Ammon's horn (tissue), 1 donor: ENCODE measurements at regions not wholly inside any gene's neighbourhood (a gene's known extent, or its start where the extent isn't known, plus 50 kb on each side); places are given as distances from the start of the nearest gene placed in this dataset.

Experiments used
- DNase-seq: peaks from one replicate; pipeline ENCODE4 v3.0.0-alpha.2; 2016; ENCODE audit warnings: low spot score

- DNase-seq, result peak; percentile 30
These were observed 78.5 kb downstream of the RPLP1 start for GRCh38 chr15:69530991-69531664.

DNA sequence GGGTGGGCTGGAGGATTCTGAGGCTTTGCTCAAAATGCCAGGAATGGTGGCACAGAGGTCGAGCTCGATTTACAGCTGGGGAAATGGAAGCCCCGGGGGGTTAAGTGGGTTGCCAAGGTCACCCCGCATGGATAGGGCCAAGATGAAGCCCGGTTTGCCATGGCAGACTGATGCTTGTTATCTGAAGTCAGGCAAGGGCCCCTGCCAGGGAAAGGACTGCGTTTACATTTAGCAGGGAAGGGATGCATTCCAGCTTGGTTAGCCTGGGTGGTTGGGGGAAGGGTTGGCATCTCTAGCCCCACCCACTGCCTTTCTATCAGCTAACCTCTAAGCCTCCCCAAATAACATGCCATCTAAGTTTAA is 79.0 kb downstream of the RPLP1 start:
- DNase-seq, result no peak

DNA sequence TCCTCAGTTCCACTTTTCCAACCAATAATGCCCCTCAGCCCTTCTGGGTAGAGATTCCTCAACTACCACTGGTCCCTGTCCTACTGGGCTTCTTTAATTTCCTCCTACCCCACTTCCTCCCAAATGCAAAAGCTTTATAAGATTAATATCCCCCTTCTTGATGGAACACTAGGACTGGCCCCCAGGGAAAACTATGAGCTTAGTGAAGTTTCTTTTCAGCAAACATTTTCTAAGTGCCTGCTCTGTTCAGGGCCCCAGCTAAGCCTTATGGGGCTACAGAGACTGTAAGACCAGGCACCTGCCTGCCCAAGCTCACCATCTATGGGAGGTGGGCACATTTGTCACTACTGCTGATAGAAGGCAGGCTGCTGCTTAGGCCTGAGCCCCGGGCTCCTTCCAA is 79.4 kb downstream of the RPLP1 start:
- no peak for DNase-seq

DNA sequence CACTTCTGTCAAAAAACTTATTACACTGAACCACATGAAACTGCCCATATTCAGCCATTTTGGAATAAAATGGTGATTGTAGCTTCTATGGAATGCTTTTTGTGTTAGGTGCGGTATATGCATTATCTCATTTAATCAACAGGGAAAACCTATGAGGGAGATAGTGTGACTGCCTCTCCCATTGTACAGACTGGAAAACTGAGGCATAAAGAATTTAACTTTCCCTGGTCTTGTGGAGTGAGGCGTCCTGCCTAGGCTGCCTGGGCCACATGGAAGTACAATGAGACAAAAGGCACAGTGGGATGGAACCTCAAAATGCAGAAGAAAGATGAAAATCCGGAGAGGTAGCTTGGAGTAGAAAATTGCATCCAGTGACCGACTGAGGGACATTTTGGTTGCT is 80.2 kb downstream of the RPLP1 start:
- DNase-seq, result no peak

- DNase-seq, result no peak
These were observed 80.9 kb downstream of the RPLP1 start for GRCh38 chr15:69533522-69533921.

DNA sequence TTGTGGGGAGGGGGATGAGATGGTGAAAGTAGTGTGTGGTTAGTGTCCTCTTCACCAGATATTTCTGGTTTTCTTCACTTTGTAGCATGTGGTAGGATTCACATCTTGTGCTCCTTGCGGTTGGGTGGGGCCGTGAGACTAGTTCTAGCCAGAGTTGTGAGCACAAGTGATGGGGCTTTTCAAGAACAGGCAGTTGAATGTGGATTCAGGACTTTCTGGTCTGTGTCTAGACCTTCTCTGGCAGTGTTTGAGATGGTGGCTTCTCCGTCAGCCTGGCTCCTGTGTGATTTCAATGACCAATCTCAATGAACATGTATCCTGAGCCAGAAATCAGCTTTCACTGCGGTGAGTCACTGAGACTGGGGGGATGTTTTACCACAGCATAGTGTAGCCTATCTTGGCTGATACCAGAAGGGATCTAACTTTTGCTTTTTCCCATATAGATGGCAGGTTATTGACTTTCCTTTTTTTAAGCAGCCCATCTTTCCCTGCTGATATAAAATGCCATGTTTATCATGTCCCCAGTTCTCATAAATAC is 82.6 kb downstream of the RPLP1 start:
- DNase-seq, result no peak

GRCh38 chr15:69535998-69536397 is 83.4 kb downstream of the RPLP1 start:
- DNase-seq, result no peak

DNA sequence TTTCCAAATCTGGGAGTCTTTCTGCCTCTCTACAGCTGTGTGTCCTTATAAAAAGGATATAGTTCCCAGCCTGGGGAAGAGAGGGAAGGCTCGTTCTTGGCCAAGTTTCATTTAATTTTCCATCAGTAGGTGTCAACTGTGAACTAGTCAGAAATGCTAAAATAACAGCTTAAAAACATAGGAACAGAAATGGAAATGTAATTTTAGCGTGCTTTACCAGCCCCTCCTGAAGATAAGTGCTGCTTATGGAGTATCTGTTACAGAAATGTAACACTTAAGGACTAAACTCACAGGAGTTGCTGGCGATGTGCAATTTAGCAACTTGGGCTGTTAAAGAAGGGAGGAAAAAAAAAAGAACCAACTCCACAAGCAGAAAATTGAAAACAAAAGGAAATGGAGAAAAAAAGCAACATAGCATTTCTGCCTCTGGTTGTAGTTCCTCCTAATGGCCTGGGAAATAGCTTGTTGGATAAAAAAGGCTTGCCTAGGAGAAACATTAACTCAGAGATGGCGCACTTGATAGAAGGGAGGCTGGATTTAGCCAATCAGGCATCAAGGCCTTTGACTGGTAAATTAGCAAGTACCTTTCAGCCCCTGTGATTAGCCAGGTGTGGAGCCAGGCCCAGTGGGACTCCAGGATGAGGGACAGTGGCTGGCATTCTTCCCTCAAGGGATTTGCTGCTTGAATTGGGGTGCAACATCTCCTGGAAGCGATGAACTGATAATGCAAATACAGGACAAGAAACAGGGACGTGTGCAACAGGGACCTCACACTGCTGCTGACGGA is 84.3 kb downstream of the RPLP1 start:
- DNase-seq, result no peak

- DNase-seq, result no peak
These were observed 85.3 kb downstream of the RPLP1 start for GRCh38 chr15:69537901-69538300.

DNA sequence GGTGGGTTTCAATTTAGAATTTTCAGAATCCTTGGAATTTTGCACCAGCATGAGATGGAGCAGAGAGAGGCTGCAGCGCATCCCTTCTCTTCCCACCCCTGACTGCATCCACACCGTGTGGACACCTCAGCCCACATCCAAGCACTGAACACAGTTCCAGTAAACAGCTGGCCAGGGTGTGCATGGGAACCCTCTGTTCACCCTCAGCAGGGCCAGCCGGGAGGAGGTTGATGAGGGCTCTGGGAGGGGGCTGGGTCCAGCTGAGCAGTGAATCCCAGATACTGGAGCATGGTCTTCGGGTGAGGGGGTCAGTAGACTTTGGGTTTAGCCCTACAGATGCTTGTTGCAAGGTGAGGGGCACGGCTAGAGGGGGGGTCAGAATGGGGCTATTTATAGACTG is 85.8 kb downstream of the RPLP1 start:
- no peak for DNase-seq

- no peak for DNase-seq
These were observed 86.7 kb downstream of the RPLP1 start for GRCh38 chr15:69539345-69539744.

GRCh38 chr15:69540622-69541021 is 88.0 kb downstream of the RPLP1 start:
- peak; percentile 58 for DNase-seq

DNA sequence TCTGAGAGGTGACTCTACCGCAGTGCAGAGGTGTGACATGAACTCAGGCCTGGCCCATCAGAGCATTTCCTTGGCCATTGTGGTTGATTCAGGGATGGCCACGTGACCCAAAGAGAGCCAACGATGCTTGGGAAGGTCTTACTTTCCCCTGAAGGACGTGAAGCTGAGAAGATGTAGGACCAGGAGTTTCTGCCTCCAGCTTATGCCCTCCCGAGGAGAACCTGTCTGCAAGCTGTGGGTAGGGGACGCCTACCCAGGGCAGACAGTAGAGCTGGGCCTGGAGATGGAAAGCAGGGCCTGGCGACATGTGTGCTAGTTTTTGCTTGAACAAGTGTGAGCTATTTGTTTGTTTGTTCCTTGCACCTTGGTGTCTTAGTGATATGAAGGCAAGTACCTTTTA is 89.4 kb downstream of the RPLP1 start:
- DNase-seq, result no peak

DNA sequence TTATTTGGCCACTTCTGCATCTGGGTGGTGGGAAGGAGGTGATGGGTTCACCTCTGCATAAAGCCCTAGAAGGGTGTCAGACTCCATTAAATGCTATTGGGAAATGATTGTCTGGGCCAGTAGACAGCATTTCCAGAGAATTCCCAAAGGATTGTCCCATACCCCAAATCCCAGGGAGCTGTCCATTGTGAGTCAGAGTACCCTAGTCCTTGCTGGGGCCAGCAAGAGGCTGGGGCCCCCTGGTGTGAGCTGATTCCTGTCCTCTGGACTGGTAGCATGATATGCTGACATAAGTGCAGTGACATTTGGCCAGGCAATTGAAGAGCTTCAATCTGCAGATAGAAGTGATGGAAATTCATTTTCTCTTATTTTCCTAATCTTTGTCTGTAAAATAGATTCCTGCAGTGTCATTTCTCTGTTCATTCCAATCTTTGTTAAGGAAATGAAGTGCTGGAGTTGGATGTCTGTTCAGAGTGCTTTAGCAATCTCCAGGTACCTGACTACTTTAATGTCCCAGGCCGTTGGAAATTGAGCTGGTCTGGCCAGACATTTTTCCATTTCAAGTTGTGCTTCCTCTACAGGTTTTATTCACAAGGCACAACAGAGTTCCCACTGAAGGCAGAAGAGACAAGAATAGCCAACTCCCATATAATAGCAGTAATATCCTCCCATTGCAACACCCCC is 91.2 kb downstream of the RPLP1 start:
- DNase-seq, result no peak

- no peak for DNase-seq
These were observed 91.9 kb downstream of the RPLP1 start for GRCh38 chr15:69544365-69545113.

- DNase-seq, result no peak
These were observed 93.6 kb downstream of the RPLP1 start for GRCh38 chr15:69546182-69546581.

DNA sequence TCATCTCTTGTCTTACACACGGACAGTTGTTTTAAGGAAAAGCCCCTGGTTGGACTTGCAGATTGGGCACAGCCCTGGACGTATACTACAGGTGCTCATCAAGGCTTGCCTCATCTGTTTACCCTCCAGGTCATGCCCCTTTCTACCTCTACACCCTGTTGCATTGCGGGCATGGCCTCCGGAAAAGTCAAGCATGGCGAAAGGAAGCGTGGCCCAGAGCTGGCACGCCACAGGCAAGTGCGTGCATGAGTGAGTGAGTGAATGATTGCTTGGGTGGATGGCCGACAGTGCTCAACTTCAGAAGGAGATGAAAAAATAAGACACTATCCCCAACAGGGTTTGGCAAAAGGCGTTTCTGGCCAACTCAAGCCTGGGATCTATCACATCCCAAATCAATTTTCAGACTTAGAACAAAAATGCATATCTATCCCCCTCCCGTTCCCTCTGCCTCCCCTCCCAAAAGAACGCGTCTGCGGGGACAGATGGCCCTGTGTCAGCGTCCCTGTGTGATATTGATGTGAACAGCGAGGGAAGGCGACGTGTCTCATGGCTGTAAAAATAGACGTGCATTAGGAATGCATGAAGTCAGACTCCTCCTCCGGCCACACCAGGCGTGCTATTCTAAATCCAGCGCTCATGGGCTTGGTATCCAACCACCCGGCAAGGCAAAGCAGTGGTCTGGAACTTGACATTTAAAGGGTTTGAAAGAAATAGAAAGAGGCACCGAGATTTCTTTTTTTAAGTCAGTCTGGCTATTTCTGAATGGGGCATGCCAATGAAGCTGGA is 96.0 kb downstream of the RPLP1 start:
- DNase-seq, result no peak

DNA sequence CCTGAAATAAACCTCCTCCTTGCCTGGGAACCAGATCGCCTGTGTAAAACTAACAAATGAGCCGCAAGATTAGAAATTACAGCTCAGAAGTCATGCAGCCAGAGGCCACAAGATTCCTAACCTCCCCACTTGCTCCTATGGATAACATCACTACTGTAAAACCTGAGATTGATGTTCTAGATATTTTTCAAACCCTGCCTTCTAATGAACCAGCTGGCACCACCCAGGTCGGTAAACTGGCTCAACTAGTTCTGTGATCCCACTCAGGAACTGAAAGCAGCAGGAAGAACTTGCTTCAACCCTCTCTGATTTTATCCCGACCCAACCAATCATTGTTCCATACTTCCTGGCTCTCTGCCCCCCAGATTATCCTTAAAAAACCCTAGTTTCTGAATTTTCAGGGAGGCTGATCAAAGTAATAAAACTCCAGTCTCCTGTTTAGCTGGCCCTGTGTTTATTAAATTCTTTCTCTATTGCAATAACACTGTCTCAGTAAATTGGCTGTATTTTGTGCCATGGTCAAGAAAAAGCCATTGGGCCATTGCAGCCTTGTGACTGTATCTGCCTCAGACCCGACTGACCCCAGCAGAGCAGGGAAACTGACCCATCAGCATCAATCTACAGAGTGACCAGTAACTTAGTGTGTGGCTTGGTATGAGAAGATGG is 98.9 kb downstream of the RPLP1 start:
- no peak for DNase-seq

- DNase-seq, result no peak
These were observed 99.6 kb downstream of the RPLP1 start for GRCh38 chr15:69552057-69552815.

- DNase-seq, result no peak
These were observed 101.1 kb downstream of the RPLP1 start for GRCh38 chr15:69553686-69554085.
